Endothelial cell of umbilical vein (primary cell): ENCODE measurements at regions not wholly inside any gene's neighbourhood (a gene's known extent, or its start where the extent isn't known, plus 50 kb on each side); places are given as distances from the start of the nearest gene placed in this dataset.

Experiments
- BruUV-seq: library from RNA; stranded (reverse); fragments of 400-500 nt; replicated peaks from 2 replicates; lab custom pipeline; 2021; lab: Mats Ljungman, UMichigan
- CTCF ChIA-PET: fragments of 300-600, 350-600 bp; sonication (Branson Sonifier 250); formaldehyde crosslinking; loops from one replicate; lab custom pipeline; 2021; ENCODE audit warnings: antibody characterized with exemption, inconsistent platforms; lab: Charles Lee
- POLR2A ChIA-PET: fragments of 300-600, 350-600 bp; sonication (Branson Sonifier 250); formaldehyde crosslinking; loops from one replicate; lab custom pipeline; 2021; ENCODE audit warnings: antibody characterized with exemption, inconsistent platforms; lab: Charles Lee
- DNase-seq: peaks from one replicate; pipeline ENCODE4 v3.0.0-alpha.2; 2011; ENCODE audit warnings: low read depth, low spot score
- FAIRE-seq: peaks from 2 replicates; lab custom pipeline; 2011; peaks lifted over from hg19 to GRCh38; lab: Jason Lieb, UNC
- H2AFZ ChIP-seq: 2 replicates; pipeline ENCODE4 v1.6.0; 2012; ENCODE audit warnings: low read depth, low read length, control low read depth, inconsistent platforms
- H3K27ac ChIP-seq: 2 replicates; pipeline ENCODE4 v1.5.1; 2011; ENCODE audit warnings: low read depth, mild to moderate bottlenecking, control low read depth, low read length, moderate library complexity; ENCODE audit not compliant: insufficient read depth
- H3K27me3 ChIP-seq, 2 experiments: 2 replicates each; pipeline versions ENCODE4 v1.6.0 to v1.6.1; 2011; ENCODE audit warnings: low read length in 2 of 2, mixed read lengths in 1 of 2; ENCODE audit not compliant: control insufficient read depth in 2 of 2, insufficient read depth in 2 of 2
- H3K36me3 ChIP-seq, 2 experiments: 2 replicates in 1 of 2; 3 replicates in 1 of 2; pipeline ENCODE4 v1.5.1; 2011; ENCODE audit warnings: low read length in 2 of 2, mild to moderate bottlenecking in 1 of 2, moderate library complexity in 1 of 2; ENCODE audit not compliant: control insufficient read depth in 2 of 2, insufficient read depth in 2 of 2; ENCODE audit errors: extremely low read depth in 1 of 2
- H3K4me1 ChIP-seq: 3 replicates; pipeline ENCODE4 v1.5.1; 2011; ENCODE audit warnings: mild to moderate bottlenecking, low read length; ENCODE audit not compliant: control insufficient read depth, insufficient read depth; ENCODE audit errors: extremely low read depth
- H3K4me2 ChIP-seq: 2 replicates; pipeline ENCODE4 v1.6.1; 2011; ENCODE audit warnings: low read length, control low read depth, mixed read lengths; ENCODE audit not compliant: insufficient read depth
- H3K4me3 ChIP-seq, 3 experiments: fragments of 200-600 bp in 1 of 3; sonication (generic), shearing (Covaris generic) in 1 of 3; replicated peaks in 1 of 3; 2 replicates each; pipeline ENCODE4 v1.5.1; 2011 to 2016; ENCODE audit warnings: control low read depth in 3 of 3, low read length in 3 of 3, mild to moderate bottlenecking in 2 of 3, inconsistent platforms in 1 of 3, low read depth in 1 of 3, moderate library complexity in 1 of 3; ENCODE audit not compliant: insufficient read depth in 1 of 3
- H3K79me2 ChIP-seq: 2 replicates; pipeline ENCODE4 v1.6.0; 2012; ENCODE audit warnings: low read length, inconsistent platforms; ENCODE audit not compliant: control insufficient read depth, insufficient read depth
- H3K9ac ChIP-seq: replicated peaks from 2 replicates; pipeline ENCODE3; 2011; ENCODE audit warnings: low read length, control low read depth; ENCODE audit not compliant: insufficient read depth; ENCODE audit errors: extremely low read depth
- H3K9me1 ChIP-seq: replicated peaks from 3 replicates; pipeline ENCODE4 v1.6.0; 2011; ENCODE audit warnings: mild to moderate bottlenecking, low read length; ENCODE audit not compliant: control insufficient read depth, insufficient read depth; ENCODE audit errors: extremely low read depth
- H3K9me3 ChIP-seq: replicated peaks from 2 replicates; pipeline ENCODE4 v1.5.1; 2012; ENCODE audit warnings: low read length, inconsistent platforms; ENCODE audit not compliant: control insufficient read depth, insufficient read depth
- H4K20me1 ChIP-seq: replicated peaks from 2 replicates; pipeline ENCODE3; 2011; ENCODE audit warnings: mild to moderate bottlenecking, low read length; ENCODE audit not compliant: control insufficient read depth, insufficient read depth; ENCODE audit errors: extremely low read depth
- EZH2 ChIP-seq: IDR thresholded peaks from 2 replicates; pipeline ENCODE4 v1.6.1; 2012; ENCODE audit warnings: borderline replicate concordance, low read depth, mild to moderate bottlenecking, moderate library complexity, low read length, inconsistent platforms; ENCODE audit not compliant: severe bottlenecking
- FOS ChIP-seq: IDR thresholded peaks from 2 replicates; pipeline ENCODE4 v1.6.1; 2011; ENCODE audit warnings: mild to moderate bottlenecking, low read length, moderate library complexity, borderline replicate concordance; ENCODE audit not compliant: insufficient read depth
- GATA2 ChIP-seq: IDR thresholded peaks from 2 replicates; pipeline ENCODE4 v1.7.0; 2011; ENCODE audit warnings: low read depth, mild to moderate bottlenecking, moderate library complexity, mixed read lengths, low read length; ENCODE audit not compliant: insufficient read length, insufficient read depth
- JUN ChIP-seq: IDR thresholded peaks from 2 replicates; pipeline ENCODE4 v1.6.1; 2011; ENCODE audit warnings: borderline replicate concordance, low read depth; ENCODE audit not compliant: insufficient read length, insufficient read depth
- MAX ChIP-seq: IDR thresholded peaks from 2 replicates; pipeline ENCODE4 v1.6.1; 2011; ENCODE audit not compliant: insufficient read depth, insufficient read length
- MYC ChIP-seq: IDR thresholded peaks from one replicate; pipeline ENCODE4 v1.6.1; 2011; ENCODE audit warnings: mild to moderate bottlenecking, low read depth, low read length
- POLR2A ChIP-seq: IDR thresholded peaks from 2 replicates; pipeline ENCODE4 v1.6.1; 2012; ENCODE audit warnings: low read depth, mild to moderate bottlenecking, control low read depth, low read length
- POLR2AphosphoS5 ChIP-seq: IDR thresholded peaks from 2 replicates; pipeline ENCODE4 v1.6.1; 2012; ENCODE audit warnings: low read depth, mild to moderate bottlenecking, control low read depth, low read length, moderate library complexity; ENCODE audit not compliant: insufficient read depth
- dilution Hi-C: fragments of 300-500 bp; cut with MboI; formaldehyde crosslinking; loops from one replicate; pipeline ENCODE4 v1.15.0; 2019; ENCODE audit warnings: low sequenced_read_pairs; ENCODE audit not compliant: extremely low pct_ligation_motif_present
- intact Hi-C: fragments of 100-400 bp; cut with micrococcal nuclease; formaldehyde crosslinking; loops from one replicate; pipeline ENCODE4 v1.10.0; 2022
- TF ChIP-seq, protein P1 (sequence below), 2 donors: IDR thresholded peaks; 1 replicate in 1 of 2; 2 replicates in 1 of 2; pipeline ENCODE4 v1.5.1; 2011; ENCODE audit warnings: low read length in 2 of 2, mild to moderate bottlenecking in 2 of 2, moderate library complexity in 2 of 2, control low read depth in 1 of 2, inconsistent platforms in 1 of 2, low read depth in 1 of 2; ENCODE audit not compliant: insufficient read depth in 1 of 2; ENCODE audit errors: extremely low read depth in 1 of 2

DNA sequence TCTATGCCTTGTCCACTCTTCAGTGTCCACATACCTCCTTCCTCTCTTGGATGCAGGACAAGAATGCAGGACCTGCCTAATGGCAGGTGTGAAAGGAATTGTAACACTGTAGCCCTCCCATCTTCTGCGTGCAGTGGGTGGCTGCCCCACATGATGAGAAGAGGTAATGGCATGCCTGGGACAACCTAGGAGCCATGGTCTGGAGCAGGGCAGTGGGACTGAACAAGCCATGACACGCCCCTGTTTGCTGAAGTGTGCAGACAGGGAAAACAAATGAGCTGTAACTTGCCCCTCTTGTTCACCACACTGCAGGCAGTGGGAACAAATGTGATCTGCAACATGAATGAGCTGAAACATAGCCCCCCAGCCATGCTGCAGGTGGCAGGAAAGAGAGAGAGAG, 192.2 kb downstream of the PCDH17 start:
- H2AFZ ChIP-seq: no peak overlapping the region
- no peaks in the 10 kb centered on the region for H3K9me3 ChIP-seq
- H4K20me1 ChIP-seq: no peaks in the 10 kb centered on the region
- no TSS peak for BruUV-seq
- H3K4me3 ChIP-seq: no peak overlapping the region
- CTCF ChIA-PET: no interaction called here
- FAIRE-seq: no peak
- TF ChIP-seq POLR2AphosphoS5: no peak
- TF ChIP-seq MAX: no peak
- no peak for TF ChIP-seq GATA2
- no peak for TF ChIP-seq EZH2
- dilution Hi-C loops (no loop called here), intact Hi-C loops (no loop called here)
- H3K36me3 ChIP-seq: no peaks in the 10 kb centered on the region
- no peak overlapping the region for H3K9ac ChIP-seq
- no peaks in the 10 kb centered on the region for H3K9me1 ChIP-seq
- H3K27ac ChIP-seq: no peak overlapping the region
- H3K79me2 ChIP-seq: no peaks in the 10 kb centered on the region
- no peaks in the 10 kb centered on the region for H3K27me3 ChIP-seq
- no peak overlapping the region for H3K4me2 ChIP-seq
- no peaks in the 10 kb centered on the region for H3K4me1 ChIP-seq
- POLR2A ChIA-PET: no interaction called here
- DNase-seq: no peak

- H3K27ac ChIP-seq: no peak overlapping the region
- H3K9ac ChIP-seq: no peak overlapping the region
- H4K20me1 ChIP-seq: no peaks in the 10 kb centered on the region
- BruUV-seq: no TSS peak
- no peaks in the 10 kb centered on the region for H3K4me1 ChIP-seq
- FAIRE-seq: no peak
- dilution Hi-C loops: no loop called here
- TF ChIP-seq MYC (no peak), EZH2 (no peak), MAX (no peak), GATA2 (no peak), FOS (no peak), POLR2A (no peak), JUN (no peak), POLR2AphosphoS5 (no peak)
- TF ChIP-seq, protein P1, sequence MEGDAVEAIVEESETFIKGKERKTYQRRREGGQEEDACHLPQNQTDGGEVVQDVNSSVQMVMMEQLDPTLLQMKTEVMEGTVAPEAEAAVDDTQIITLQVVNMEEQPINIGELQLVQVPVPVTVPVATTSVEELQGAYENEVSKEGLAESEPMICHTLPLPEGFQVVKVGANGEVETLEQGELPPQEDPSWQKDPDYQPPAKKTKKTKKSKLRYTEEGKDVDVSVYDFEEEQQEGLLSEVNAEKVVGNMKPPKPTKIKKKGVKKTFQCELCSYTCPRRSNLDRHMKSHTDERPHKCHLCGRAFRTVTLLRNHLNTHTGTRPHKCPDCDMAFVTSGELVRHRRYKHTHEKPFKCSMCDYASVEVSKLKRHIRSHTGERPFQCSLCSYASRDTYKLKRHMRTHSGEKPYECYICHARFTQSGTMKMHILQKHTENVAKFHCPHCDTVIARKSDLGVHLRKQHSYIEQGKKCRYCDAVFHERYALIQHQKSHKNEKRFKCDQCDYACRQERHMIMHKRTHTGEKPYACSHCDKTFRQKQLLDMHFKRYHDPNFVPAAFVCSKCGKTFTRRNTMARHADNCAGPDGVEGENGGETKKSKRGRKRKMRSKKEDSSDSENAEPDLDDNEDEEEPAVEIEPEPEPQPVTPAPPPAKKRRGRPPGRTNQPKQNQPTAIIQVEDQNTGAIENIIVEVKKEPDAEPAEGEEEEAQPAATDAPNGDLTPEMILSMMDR (IDR thresholded peaks at IDR 0.05; ENCODE audit: extremely low read depth in 1 of 2, insufficient read depth in 1 of 2, low read depth in 1 of 2, low read length in 2 of 2): no peak
- no peaks in the 10 kb centered on the region for H3K27me3 ChIP-seq
- intact Hi-C loops: no loop called here
- H3K9me3 ChIP-seq: no peaks in the 10 kb centered on the region
- H3K4me3 ChIP-seq: no peak overlapping the region
- ChIA-PET POLR2A (no interaction called here), CTCF (no interaction called here)
- no peaks in the 10 kb centered on the region for H3K79me2 ChIP-seq
- no peaks in the 10 kb centered on the region for H3K36me3 ChIP-seq
- no peak for DNase-seq
- H2AFZ ChIP-seq: no peak overlapping the region
- no peak overlapping the region for H3K4me2 ChIP-seq
- H3K9me1 ChIP-seq: no peaks in the 10 kb centered on the region
Measured at GRCh38 chr13:57824121-57824520, 192.6 kb downstream of the PCDH17 start.
